ENCODE measurements at regions not wholly inside any gene's neighbourhood (a gene's known extent, or its start where the extent isn't known, plus 50 kb on each side); places are given as distances from the start of the nearest gene placed in this dataset.

GRCh38 chr20:5486377-5487054 lies 124.3 kb downstream of the GPCPD1 start:
- no peaks in the 10 kb centered on the region for H3K79me1 ChIP-seq (ENCODE audit: low read depth, low read length)
- H2AFZ ChIP-seq (ENCODE audit: low read length): no peak overlapping the region
- H2BK5ac ChIP-seq (ENCODE audit: low read length): no peak overlapping the region
- WGBS, 2 donors (ENCODE audit: extremely low coverage in 2 of 2, insufficient read length in 2 of 2, insufficient replicate concordance in 1 of 2): no CpG with 5 or more reads among the region's 5 CpGs
- H4K8ac ChIP-seq (ENCODE audit: low read depth, low read length): no peak overlapping the region
- DNase-seq (ENCODE audit: low spot score): no peak
- H3K14ac ChIP-seq (ENCODE audit: low read length): no peak overlapping the region
- H3K9ac ChIP-seq (ENCODE audit: low read depth, low read length, poor library complexity): no peak overlapping the region
- no peak overlapping the region for H3K4me2 ChIP-seq (ENCODE audit: insufficient read depth, low read length, poor library complexity, severe bottlenecking)
- no peaks in the 10 kb centered on the region for H3K36me3 ChIP-seq (replicated peaks in 1 of 2; ENCODE audit: control insufficient read depth in 2 of 2, insufficient read depth in 2 of 2, low read length in 2 of 2)
- H3K23ac ChIP-seq (ENCODE audit: low read depth, low read length, poor library complexity): no peak overlapping the region
- no peak overlapping the region for H3K27ac ChIP-seq (replicated peaks; ENCODE audit: low read length)
- no peak overlapping the region for H2BK120ac ChIP-seq (ENCODE audit: low read depth, low read length)
- H3K4ac ChIP-seq (ENCODE audit: low read length): no peak overlapping the region
- no peak overlapping the region for H3K4me3 ChIP-seq (ENCODE audit: low read length in 2 of 2)
- no peak overlapping the region for H2BK12ac ChIP-seq (ENCODE audit: low read length)
- no peaks in the 10 kb centered on the region for H3K4me1 ChIP-seq (ENCODE audit: control insufficient read depth in 2 of 2, insufficient read depth in 1 of 2, low read depth in 1 of 2, low read length in 2 of 2)
- H3K27me3 ChIP-seq (ENCODE audit: control insufficient read depth in 3 of 3, insufficient read depth in 3 of 3, low read depth in 1 of 3, low read length in 3 of 3): peaks cover 0 to 53% (median 0%) of the 10 kb centered on the region in 3 experiments
- H4K91ac ChIP-seq (ENCODE audit: low read depth, low read length, poor library complexity): no peak overlapping the region
- H2BK15ac ChIP-seq (ENCODE audit: low read length): no peak overlapping the region
- no peak overlapping the region for H2AK5ac ChIP-seq (ENCODE audit: low read depth, low read length)
- no peak overlapping the region for H3K18ac ChIP-seq (ENCODE audit: low read length)
- H3K9me3 ChIP-seq (replicated peaks in 1 of 2; ENCODE audit: control insufficient read depth in 2 of 2, insufficient read depth in 1 of 2, low read depth in 1 of 2, low read length in 2 of 2): no peaks in the 10 kb centered on the region

GRCh38 chr20:5484926-5485325 lies 125.9 kb downstream of the GPCPD1 start:
- Histone ChIP-seq H3K4me1 (ENCODE audit: control insufficient read depth in 2 of 2, insufficient read depth in 1 of 2, low read depth in 1 of 2, low read length in 2 of 2) (no peaks in the 10 kb centered on the region), H2BK5ac (ENCODE audit: low read length) (no peak overlapping the region), H3K4me2 (ENCODE audit: insufficient read depth, low read length, poor library complexity, severe bottlenecking) (no peak overlapping the region), H3K4ac (ENCODE audit: low read length) (no peak overlapping the region), H3K14ac (ENCODE audit: low read length) (no peak overlapping the region), H4K8ac (ENCODE audit: low read depth, low read length) (no peak overlapping the region), H3K36me3 (replicated peaks in 1 of 2; ENCODE audit: control insufficient read depth in 2 of 2, insufficient read depth in 2 of 2, low read length in 2 of 2) (no peaks in the 10 kb centered on the region), H3K23ac (ENCODE audit: low read depth, low read length, poor library complexity) (no peak overlapping the region), H3K27me3 (ENCODE audit: control insufficient read depth in 3 of 3, insufficient read depth in 3 of 3, low read depth in 1 of 3, low read length in 3 of 3) (peaks cover 0 to 61% (median 0%) of the 10 kb centered on the region in 3 experiments), H2BK120ac (ENCODE audit: low read depth, low read length) (no peak overlapping the region), H3K9ac (ENCODE audit: low read depth, low read length, poor library complexity) (no peak overlapping the region), H3K27ac (replicated peaks; ENCODE audit: low read length) (no peak overlapping the region), H2AK5ac (ENCODE audit: low read depth, low read length) (no peak overlapping the region), H2BK15ac (ENCODE audit: low read length) (no peak overlapping the region), H3K9me3 (replicated peaks in 1 of 2; ENCODE audit: control insufficient read depth in 2 of 2, insufficient read depth in 1 of 2, low read depth in 1 of 2, low read length in 2 of 2) (no peaks in the 10 kb centered on the region), H3K18ac (ENCODE audit: low read length) (no peak overlapping the region), H2BK12ac (ENCODE audit: low read length) (no peak overlapping the region), H2AFZ (ENCODE audit: low read length) (no peak overlapping the region), H4K91ac (ENCODE audit: low read depth, low read length, poor library complexity) (no peak overlapping the region), H3K79me1 (ENCODE audit: low read depth, low read length) (no peaks in the 10 kb centered on the region), H3K4me3 (ENCODE audit: low read length in 2 of 2) (no peak overlapping the region)
- no CpG with 5 or more reads among the region's 8 CpGs for WGBS, 2 donors (ENCODE audit: extremely low coverage in 2 of 2, insufficient read length in 2 of 2, insufficient replicate concordance in 1 of 2)
- no peak for DNase-seq (ENCODE audit: low spot score)

GRCh38 chr20:5484346-5484745 lies 126.5 kb downstream of the GPCPD1 start:
- WGBS, 2 donors (ENCODE audit: extremely low coverage in 2 of 2, insufficient read length in 2 of 2, insufficient replicate concordance in 1 of 2): no CpG with 5 or more reads among the region's 6 CpGs
- Histone ChIP-seq H3K27me3 (ENCODE audit: control insufficient read depth in 3 of 3, insufficient read depth in 3 of 3, low read depth in 1 of 3, low read length in 3 of 3) (peaks cover 0 to 58% (median 0%) of the 10 kb centered on the region in 3 experiments), H3K79me1 (ENCODE audit: low read depth, low read length) (no peaks in the 10 kb centered on the region)

GRCh38 chr20:5482791-5483190 lies 128.0 kb downstream of the GPCPD1 start:
- no peak overlapping the region for H3K18ac ChIP-seq (ENCODE audit: low read length)
- H3K23ac ChIP-seq (ENCODE audit: low read depth, low read length, poor library complexity): no peak overlapping the region

More at GRCh38 chr20:5484346-5484745, 126.5 kb downstream of the GPCPD1 start:
- no peak overlapping the region for H2BK5ac ChIP-seq (ENCODE audit: low read length)
- H3K4me2 ChIP-seq (ENCODE audit: insufficient read depth, low read length, poor library complexity, severe bottlenecking): no peak overlapping the region
- H3K4ac ChIP-seq (ENCODE audit: low read length): no peak overlapping the region
- no peak overlapping the region for H3K18ac ChIP-seq (ENCODE audit: low read length)
- H2AFZ ChIP-seq (ENCODE audit: low read length): no peak overlapping the region
- H3K9ac ChIP-seq (ENCODE audit: low read depth, low read length, poor library complexity): no peak overlapping the region
- H2BK12ac ChIP-seq (ENCODE audit: low read length): no peak overlapping the region
- no peak overlapping the region for H2AK5ac ChIP-seq (ENCODE audit: low read depth, low read length)
- no peak overlapping the region for H4K8ac ChIP-seq (ENCODE audit: low read depth, low read length)
- H4K91ac ChIP-seq (ENCODE audit: low read depth, low read length, poor library complexity): no peak overlapping the region
- no peak overlapping the region for H2BK120ac ChIP-seq (ENCODE audit: low read depth, low read length)
- H3K9me3 ChIP-seq (replicated peaks in 1 of 2; ENCODE audit: control insufficient read depth in 2 of 2, insufficient read depth in 1 of 2, low read depth in 1 of 2, low read length in 2 of 2): no peaks in the 10 kb centered on the region
- H3K23ac ChIP-seq (ENCODE audit: low read depth, low read length, poor library complexity): no peak overlapping the region
- H3K14ac ChIP-seq (ENCODE audit: low read length): no peak overlapping the region
- H3K27ac ChIP-seq (replicated peaks; ENCODE audit: low read length): no peak overlapping the region
- no peak for DNase-seq (ENCODE audit: low spot score)
- H3K36me3 ChIP-seq (replicated peaks in 1 of 2; ENCODE audit: control insufficient read depth in 2 of 2, insufficient read depth in 2 of 2, low read length in 2 of 2): no peaks in the 10 kb centered on the region
- H3K4me1 ChIP-seq (ENCODE audit: control insufficient read depth in 2 of 2, insufficient read depth in 1 of 2, low read depth in 1 of 2, low read length in 2 of 2): no peaks in the 10 kb centered on the region
- no peak overlapping the region for H3K4me3 ChIP-seq (ENCODE audit: low read length in 2 of 2)
- H2BK15ac ChIP-seq (ENCODE audit: low read length): no peak overlapping the region

More at GRCh38 chr20:5482791-5483190, 128.0 kb downstream of the GPCPD1 start:
- Histone ChIP-seq H2BK12ac (ENCODE audit: low read length) (no peak overlapping the region), H3K14ac (ENCODE audit: low read length) (no peak overlapping the region), H3K4ac (ENCODE audit: low read length) (no peak overlapping the region), H3K79me1 (ENCODE audit: low read depth, low read length) (no peaks in the 10 kb centered on the region), H3K4me3 (ENCODE audit: low read length in 2 of 2) (no peak overlapping the region), H2AFZ (ENCODE audit: low read length) (no peak overlapping the region), H3K9ac (ENCODE audit: low read depth, low read length, poor library complexity) (no peak overlapping the region), H2BK5ac (ENCODE audit: low read length) (no peak overlapping the region), H3K27ac (replicated peaks; ENCODE audit: low read length) (no peak overlapping the region), H2BK120ac (ENCODE audit: low read depth, low read length) (no peak overlapping the region), H3K4me1 (ENCODE audit: control insufficient read depth in 2 of 2, insufficient read depth in 1 of 2, low read depth in 1 of 2, low read length in 2 of 2) (no peaks in the 10 kb centered on the region), H3K27me3 (ENCODE audit: control insufficient read depth in 3 of 3, insufficient read depth in 3 of 3, low read depth in 1 of 3, low read length in 3 of 3) (peaks cover 0 to 51% (median 0%) of the 10 kb centered on the region in 3 experiments), H3K9me3 (replicated peaks in 1 of 2; ENCODE audit: control insufficient read depth in 2 of 2, insufficient read depth in 1 of 2, low read depth in 1 of 2, low read length in 2 of 2) (no peaks in the 10 kb centered on the region), H3K36me3 (replicated peaks in 1 of 2; ENCODE audit: control insufficient read depth in 2 of 2, insufficient read depth in 2 of 2, low read length in 2 of 2) (no peaks in the 10 kb centered on the region), H4K91ac (ENCODE audit: low read depth, low read length, poor library complexity) (no peak overlapping the region), H2BK15ac (ENCODE audit: low read length) (no peak overlapping the region), H4K8ac (ENCODE audit: low read depth, low read length) (no peak overlapping the region), H3K4me2 (ENCODE audit: insufficient read depth, low read length, poor library complexity, severe bottlenecking) (no peak overlapping the region), H2AK5ac (ENCODE audit: low read depth, low read length) (no peak overlapping the region)
- no peak for DNase-seq (ENCODE audit: low spot score)
- WGBS, 2 donors (ENCODE audit: extremely low coverage in 2 of 2, insufficient read length in 2 of 2, insufficient replicate concordance in 1 of 2): no CpG with 5 or more reads among the region's 2 CpGs
